ENCODE measurements at regions not wholly inside any gene's neighbourhood (a gene's known extent, or its start where the extent isn't known, plus 50 kb on each side); places are given as distances from the start of the nearest gene placed in this dataset.
"Not testable (repeated sequence)": the region's sequence is repeated elsewhere in the genome, so short reads cannot be mapped to it uniquely, and the experiment has no call there.

DNA sequence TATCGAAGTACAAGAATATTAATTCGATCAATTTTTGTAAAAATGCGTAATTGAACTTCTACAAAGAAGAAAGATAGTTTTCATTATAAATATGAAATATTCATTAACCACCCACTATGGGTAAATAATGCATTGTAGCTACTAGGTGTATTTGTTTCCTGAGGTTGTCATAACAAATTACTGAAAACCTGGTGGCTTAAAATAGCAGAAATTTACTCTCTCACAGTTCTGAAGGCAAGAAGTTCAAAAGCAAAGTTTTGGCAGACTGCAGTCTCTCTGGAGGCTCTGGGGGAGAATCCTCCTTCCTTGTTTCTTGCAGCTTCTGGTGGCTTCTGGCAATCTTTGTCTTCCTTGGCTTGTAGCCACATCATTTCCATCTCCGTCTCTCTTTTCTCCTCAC, 99.2 kb upstream of the MIR17HG start:
- no peaks in the 10 kb centered on the region for H3K9me3 ChIP-seq
- no peak for DNase-seq (ENCODE audit: low spot score in 2 of 2)
- no peaks in the 10 kb centered on the region for H3K4me1 ChIP-seq
- H3K4me3 ChIP-seq, result no peak overlapping the region
- no peak for TF ChIP-seq CTCF (IDR thresholded peaks at IDR 0.05)
- H3K27ac ChIP-seq, result no peak overlapping the region
- no peaks in the 10 kb centered on the region for H3K36me3 ChIP-seq
- H3K27me3 ChIP-seq, result no peaks in the 10 kb centered on the region
- intact Hi-C loops (cut with DNase I), result no loop called here

GRCh38 chr13:91249370-91249769, 98.1 kb upstream of the MIR17HG start:
- DNase-seq (ENCODE audit: low spot score in 2 of 2), result no peak
- Histone ChIP-seq H3K4me1 (no peaks in the 10 kb centered on the region), H3K36me3 (no peaks in the 10 kb centered on the region), H3K27ac (no peak overlapping the region), H3K27me3 (no peaks in the 10 kb centered on the region), H3K9me3 (no peaks in the 10 kb centered on the region), H3K4me3 (no peak overlapping the region)
- intact Hi-C loops (cut with DNase I), result no loop called here
- no peak for TF ChIP-seq CTCF (IDR thresholded peaks at IDR 0.05)

DNA sequence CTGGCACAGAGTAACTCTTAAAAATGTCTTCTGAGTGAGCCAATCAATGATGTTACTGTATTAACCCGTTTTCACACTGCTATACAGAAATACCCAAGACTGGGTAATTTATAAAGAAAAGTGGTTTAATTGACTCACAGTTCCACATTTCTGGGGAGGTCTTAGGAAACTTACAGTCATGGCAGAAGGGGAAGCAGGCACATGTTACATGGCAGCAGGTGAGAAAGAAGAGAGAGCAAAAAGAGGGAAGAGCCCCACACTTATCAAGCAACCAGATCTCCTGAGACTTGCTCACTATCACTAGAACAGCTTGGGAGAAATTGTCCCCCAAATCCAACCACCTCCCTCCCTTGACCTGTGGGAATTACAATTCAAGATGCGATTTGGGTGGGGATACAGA, 97.6 kb upstream of the MIR17HG start:
- Histone ChIP-seq H3K27ac (no peak overlapping the region), H3K36me3 (no peaks in the 10 kb centered on the region), H3K9me3 (no peaks in the 10 kb centered on the region), H3K27me3 (no peaks in the 10 kb centered on the region), H3K4me1 (no peaks in the 10 kb centered on the region), H3K4me3 (no peak overlapping the region)
- no peak for DNase-seq (ENCODE audit: low spot score in 2 of 2)
- intact Hi-C loops (cut with DNase I), result no loop called here
- TF ChIP-seq CTCF (IDR thresholded peaks at IDR 0.05), result no peak

DNA sequence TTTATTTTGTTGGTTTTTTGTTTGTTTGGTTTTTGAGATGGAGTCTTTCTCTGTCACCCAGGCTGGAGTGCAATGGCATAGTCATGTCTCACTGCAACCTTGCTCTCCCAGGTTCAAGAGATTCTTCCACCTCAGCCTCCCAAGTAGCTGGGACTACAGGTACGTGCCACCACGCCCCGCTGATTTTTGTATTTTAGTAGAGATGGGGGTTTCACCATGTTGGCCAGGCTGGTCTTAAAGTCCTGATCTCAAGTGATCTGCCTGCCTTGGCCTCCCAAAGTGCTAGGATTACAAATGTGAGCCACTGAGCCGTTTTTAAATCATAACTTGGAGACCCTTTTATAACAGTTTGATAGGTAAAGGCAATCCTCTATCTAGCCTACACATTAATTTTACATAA, 95.9 kb upstream of the MIR17HG start:
- H3K4me3 ChIP-seq; H3K9me3 ChIP-seq; H3K27me3 ChIP-seq; H3K4me1 ChIP-seq; intact Hi-C loops (cut with DNase I); DNase-seq (ENCODE audit: low spot score in 2 of 2); H3K36me3 ChIP-seq; H3K27ac ChIP-seq: not testable (repeated sequence)

DNA sequence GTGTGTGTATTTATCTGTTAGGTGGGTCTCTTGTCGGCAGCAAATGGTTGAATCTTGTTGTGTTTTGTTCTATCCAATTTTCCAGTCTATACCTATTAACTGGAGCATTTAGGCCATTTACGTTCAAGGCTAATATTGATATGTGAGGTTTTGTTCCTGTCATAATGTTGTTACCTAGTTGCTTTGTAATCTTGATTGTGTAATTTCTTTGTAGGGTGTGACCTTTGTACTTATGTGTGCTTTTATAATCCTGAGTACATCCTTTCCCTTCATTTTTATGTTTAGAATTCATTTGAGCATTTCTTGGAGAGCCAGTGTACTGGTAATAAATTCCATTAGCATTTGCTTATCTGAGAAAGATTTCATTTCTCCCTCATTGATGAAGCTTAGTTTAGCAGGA, 83.0 kb upstream of the MIR17HG start:
- Histone ChIP-seq H3K4me1 (no peaks in the 10 kb centered on the region), H3K27ac (no peak overlapping the region), H3K9me3 (peaks cover 0 to 3% of the 10 kb centered on the region in 2 donors), H3K36me3 (no peaks in the 10 kb centered on the region), H3K27me3 (no peaks in the 10 kb centered on the region), H3K4me3 (no peak overlapping the region)
- intact Hi-C loops (cut with DNase I), result no loop called here
- TF ChIP-seq CTCF (IDR thresholded peaks at IDR 0.05), result no peak
- DNase-seq (ENCODE audit: low spot score in 2 of 2), result no peak

GRCh38 chr13:91269237-91269636, 78.2 kb upstream of the MIR17HG start:
- no peak for DNase-seq (ENCODE audit: low spot score in 2 of 2)
- no peaks in the 10 kb centered on the region for H3K36me3 ChIP-seq
- intact Hi-C loops (cut with DNase I), result no loop called here
- no peak overlapping the region for H3K27ac ChIP-seq
- H3K4me3 ChIP-seq, result no peak overlapping the region
- peaks cover 0 to 3% of the 10 kb centered on the region in 2 donors for H3K9me3 ChIP-seq
- H3K4me1 ChIP-seq, result no peaks in the 10 kb centered on the region
- TF ChIP-seq CTCF (IDR thresholded peaks at IDR 0.05), result no peak
- H3K27me3 ChIP-seq, result no peaks in the 10 kb centered on the region
